ENCODE measurements at regions not wholly inside any gene's neighbourhood (a gene's known extent, or its start where the extent isn't known, plus 50 kb on each side); places are given as distances from the start of the nearest gene placed in this dataset.

DNA sequence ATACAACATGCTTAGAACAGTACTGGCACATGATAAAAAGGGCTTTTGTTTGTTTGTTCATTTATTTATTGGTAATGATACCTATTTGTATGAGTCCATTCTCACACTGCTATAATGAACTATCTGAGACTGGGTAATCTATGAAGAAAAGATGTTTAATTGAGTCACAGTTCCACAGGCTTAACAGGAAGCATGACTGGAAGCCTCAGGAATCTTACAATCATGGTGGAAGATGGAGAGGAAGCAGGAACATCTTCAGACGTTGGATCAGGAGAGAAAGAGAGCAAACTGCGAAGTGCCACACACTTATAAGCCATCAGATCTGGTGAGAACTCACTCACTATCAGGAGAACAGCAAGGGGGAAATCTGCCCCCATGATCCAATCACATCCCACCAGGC is 847.7 kb downstream of the CDH18 start:
- POLR2A ChIA-PET (ENCODE audit: partially characterized antibody) = no interaction called here
- Histone ChIP-seq H2BK5ac (ENCODE audit: low read depth, low read length) (no peak overlapping the region), H3K36me3 (ENCODE audit: control insufficient read depth in 2 of 4, insufficient read depth in 4 of 4, low read length in 3 of 4) (no peaks in the 10 kb centered on the region), H2BK12ac (ENCODE audit: low read depth, low read length) (no peak overlapping the region), H2AK5ac (ENCODE audit: low read depth, low read length) (no peak overlapping the region), H4K8ac (ENCODE audit: extremely low read depth, insufficient read depth, low read length) (no peak overlapping the region), H3K4me2 (ENCODE audit: insufficient read depth in 1 of 2, low read depth in 2 of 2, low read length in 2 of 2) (no peak overlapping the region), H3K4me3 (ENCODE audit: extremely low read depth in 1 of 4, insufficient read depth in 2 of 4, low read depth in 3 of 4, low read length in 4 of 4) (no peak overlapping the region), H2BK120ac (replicated peaks; ENCODE audit: low read depth, low read length) (no peak overlapping the region), H3K27ac (ENCODE audit: low read depth, low read length) (no peak overlapping the region), H3K4ac (replicated peaks; ENCODE audit: insufficient read length, low read depth, low read length) (no peak overlapping the region), H3K56ac (replicated peaks; ENCODE audit: insufficient read length, low read depth, low read length) (no peak overlapping the region), H2BK15ac (ENCODE audit: low read length) (no peak overlapping the region), H3K9me3 (ENCODE audit: insufficient read depth in 2 of 2, low read depth in 1 of 2, low read length in 1 of 2) (no peaks in the 10 kb centered on the region), H3K14ac (ENCODE audit: insufficient read length) (no peak overlapping the region), H3K79me2 (ENCODE audit: control insufficient read depth in 1 of 2, insufficient read depth in 2 of 2, low read length in 2 of 2) (no peaks in the 10 kb centered on the region), H2AFZ (ENCODE audit: low read length) (no peak overlapping the region), H3K79me1 (ENCODE audit: low read depth, low read length) (no peaks in the 10 kb centered on the region), H4K5ac (ENCODE audit: insufficient read length, low read depth, low read length) (no peak overlapping the region), H3K4me1 (replicated peaks in 1 of 4; ENCODE audit: control insufficient read depth in 3 of 4, insufficient read depth in 4 of 4, low read length in 3 of 4) (no peaks in the 10 kb centered on the region), H3K9ac (replicated peaks in 1 of 4; ENCODE audit: extremely low read depth in 1 of 4, low read depth in 3 of 4, low read length in 3 of 4) (no peak overlapping the region), H4K20me1 (replicated peaks in 1 of 2; ENCODE audit: control insufficient read depth in 1 of 2, insufficient read depth in 2 of 2, low read length in 2 of 2) (no peaks in the 10 kb centered on the region), H3K27me3 (replicated peaks in 1 of 4; ENCODE audit: control insufficient read depth in 3 of 4, extremely low read depth in 1 of 4, insufficient read depth in 3 of 4, low read length in 3 of 4) (no peaks in the 10 kb centered on the region), H3K23ac (ENCODE audit: insufficient read length) (no peak overlapping the region), H4K91ac (replicated peaks; ENCODE audit: insufficient read length, low read length) (no peak overlapping the region), H3K18ac (ENCODE audit: extremely low read depth, low read length) (no peak overlapping the region), H3K23me2 (ENCODE audit: low read depth, low read length) (no peaks in the 10 kb centered on the region), H2BK20ac (ENCODE audit: low read length) (no peak overlapping the region)
- FAIRE-seq (no peak), DNase-seq (ENCODE audit: low read depth in 1 of 2, low spot score in 2 of 2) (no peak)
- CTCF ChIA-PET (ENCODE audit: partially characterized antibody) = no interaction called here
- 76% methylated on average over 2 of the region's 2 CpGs; no CpG with 5 or more reads in 1 of the 2 experiments for WGBS, 2 experiments (ENCODE audit: extremely low coverage in 1 of 2, insufficient coverage in 1 of 2, insufficient read length in 1 of 2, insufficient replicate concordance in 2 of 2, low coverage in 1 of 2, low lambda C conversion rate in 2 of 2, missing lambda C conversion rate in 1 of 2)
- TF ChIP-seq RNF2 (IDR thresholded peaks at IDR 0.05; ENCODE audit: borderline replicate concordance, low read depth, low read length, missing control alignments, poor library complexity, severe bottlenecking) = no peak
- no peak for TF ChIP-seq SP4 (IDR thresholded peaks at IDR 0.05; ENCODE audit: low read length)
- no peak for TF ChIP-seq RFX5 (IDR thresholded peaks at IDR 0.05; ENCODE audit: borderline replicate concordance, low read depth, low read length)
- TF ChIP-seq E2F6 (IDR thresholded peaks at IDR 0.05) = no peak
- no peak for TF ChIP-seq CREB1 (IDR thresholded peaks at IDR 0.05)
- no peak for TF ChIP-seq EGR1 (IDR thresholded peaks at IDR 0.05; ENCODE audit: borderline replicate concordance, low read depth, low read length)
- no peak for TF ChIP-seq EP300 (IDR thresholded peaks at IDR 0.05; ENCODE audit: borderline replicate concordance in 1 of 2, low read depth in 2 of 2, low read length in 2 of 2)
- no peak for TF ChIP-seq NANOG (IDR thresholded peaks at IDR 0.05; ENCODE audit: insufficient read depth, low read depth, low read length, poor library complexity, severe bottlenecking)
- no peak for TF ChIP-seq HDAC2 (IDR thresholded peaks at IDR 0.05; ENCODE audit: borderline replicate concordance in 1 of 2, low read depth in 2 of 2, low read length in 2 of 2)
- TF ChIP-seq KDM4A (IDR thresholded peaks at IDR 0.05; ENCODE audit: low read depth, low read length, severe bottlenecking) = no peak
- TF ChIP-seq POU5F1 (IDR thresholded peaks at IDR 0.05; ENCODE audit: low read depth, low read length) = no peak
- no peak for TF ChIP-seq CTBP2 (IDR thresholded peaks at IDR 0.05; ENCODE audit: borderline replicate concordance, insufficient read depth, insufficient read length, low read length)

Measured in H1 (cell line).